GM12892 (cell line): ENCODE measurements at regions not wholly inside any gene's neighbourhood (a gene's known extent, or its start where the extent isn't known, plus 50 kb on each side); places are given as distances from the start of the nearest gene placed in this dataset.

ENCODE experiments used
- DNase-seq: peaks from one replicate; pipeline ENCODE4 v3.0.0; 2011; ENCODE audit not compliant: insufficient read length
- FAIRE-seq: peaks from 2 replicates; lab custom pipeline; 2011; peaks lifted over from hg19 to GRCh38; lab: Jason Lieb, UNC
- POLR2A ChIP-seq: IDR thresholded peaks from 2 replicates; pipeline ENCODE4 v1.6.1; 2011; ENCODE audit warnings: low read depth, low read length, control low read depth
- POLR2AphosphoS5 ChIP-seq: IDR thresholded peaks from 2 replicates; pipeline ENCODE4 v1.6.1; 2011; ENCODE audit warnings: low read depth, low read length, control low read depth
- TAF1 ChIP-seq: IDR thresholded peaks from 2 replicates; pipeline ENCODE4 v1.6.1; 2011; ENCODE audit warnings: low read depth, mild to moderate bottlenecking, control low read depth, low read length, borderline replicate concordance

DNA sequence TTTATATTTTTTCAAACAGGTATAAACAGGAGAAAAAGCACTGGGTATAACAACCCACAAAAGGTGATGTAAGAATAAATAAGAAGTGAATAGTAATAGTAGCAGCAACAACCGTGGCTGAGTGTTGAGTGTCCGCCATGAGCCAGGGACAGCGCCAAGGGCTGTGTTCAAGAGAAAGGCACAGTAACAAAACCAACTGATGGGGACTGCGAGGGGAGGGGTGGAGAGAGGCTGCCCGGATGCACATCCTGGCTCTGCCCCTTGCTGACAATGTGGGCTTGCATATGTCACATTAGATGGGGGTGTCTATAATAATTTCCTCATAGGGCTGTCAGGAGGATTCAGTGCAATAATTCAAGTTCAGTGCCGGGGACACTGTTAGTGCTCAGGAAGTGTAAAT lies 912.4 kb downstream of the VRK1 start:
- FAIRE-seq (no peak), DNase-seq (no peak)
- no peak for TF ChIP-seq POLR2AphosphoS5
- no peak for TF ChIP-seq POLR2A
- TF ChIP-seq TAF1 = no peak

DNA sequence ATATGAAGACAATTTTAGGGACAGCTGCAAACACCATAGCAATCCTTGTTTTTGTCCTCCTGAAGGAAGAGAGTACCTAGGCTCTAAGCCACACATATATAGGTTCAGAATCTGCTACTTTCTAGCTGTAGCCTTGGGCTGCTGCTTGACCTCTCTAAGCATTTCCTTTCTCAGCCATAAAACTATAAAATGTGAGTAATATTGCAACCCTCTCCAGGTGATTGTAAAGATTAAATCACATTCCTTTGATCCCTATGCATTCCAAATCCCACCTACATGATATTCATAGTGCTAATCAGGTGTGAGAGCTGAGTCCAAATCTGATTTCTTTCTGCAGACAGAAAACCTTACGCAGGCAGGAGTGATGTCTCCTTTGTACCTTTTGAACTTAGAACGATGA lies 913.5 kb downstream of the VRK1 start:
- no peak for TF ChIP-seq POLR2A
- TF ChIP-seq POLR2AphosphoS5 = no peak
- no peak for TF ChIP-seq TAF1
- FAIRE-seq (no peak), DNase-seq (no peak)

DNA sequence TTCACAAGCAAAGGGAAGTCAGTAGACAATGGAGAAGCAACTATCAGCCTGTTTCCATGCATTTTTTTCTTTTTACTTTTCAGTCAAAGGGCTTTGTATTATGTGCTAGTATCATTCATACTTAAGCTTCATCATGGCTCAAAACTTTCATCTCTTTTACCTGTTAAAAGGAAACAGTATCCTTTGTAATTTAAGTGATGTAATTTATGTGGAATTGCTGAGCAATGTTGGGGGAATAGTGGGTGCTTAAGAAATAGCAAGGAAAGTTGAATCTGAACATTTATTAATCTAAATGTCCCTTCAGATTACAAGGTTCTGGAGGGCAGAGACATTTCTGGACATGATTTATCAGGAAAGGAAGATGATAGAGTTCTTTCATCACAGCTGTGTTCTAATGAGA lies 915.3 kb downstream of the VRK1 start:
- DNase-seq = no peak
- TF ChIP-seq TAF1 = no peak
- no peak for TF ChIP-seq POLR2AphosphoS5
- no peak for TF ChIP-seq POLR2A
- no peak for FAIRE-seq

DNA sequence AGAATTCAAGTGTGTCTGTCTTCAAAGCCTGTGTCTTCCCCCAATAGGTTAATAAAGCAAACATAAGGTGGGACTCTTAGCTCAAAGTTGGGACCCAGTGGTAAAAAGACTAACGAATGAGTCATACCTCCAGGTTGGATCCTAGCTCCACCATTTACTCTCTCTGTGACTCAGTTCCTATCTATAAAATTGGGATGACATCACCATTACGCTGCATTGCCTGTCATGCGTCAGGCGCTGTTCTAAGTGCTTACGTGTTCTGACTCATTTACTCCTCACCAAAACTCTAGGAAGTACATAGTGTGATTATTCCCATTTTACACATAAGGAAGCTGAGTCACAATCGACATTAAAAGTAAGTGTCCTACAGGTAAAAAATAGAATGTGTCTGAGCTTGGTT lies 915.8 kb downstream of the VRK1 start:
- DNase-seq = no peak
- no peak for FAIRE-seq
- TF ChIP-seq POLR2A (no peak), TAF1 (no peak), POLR2AphosphoS5 (no peak)

DNA sequence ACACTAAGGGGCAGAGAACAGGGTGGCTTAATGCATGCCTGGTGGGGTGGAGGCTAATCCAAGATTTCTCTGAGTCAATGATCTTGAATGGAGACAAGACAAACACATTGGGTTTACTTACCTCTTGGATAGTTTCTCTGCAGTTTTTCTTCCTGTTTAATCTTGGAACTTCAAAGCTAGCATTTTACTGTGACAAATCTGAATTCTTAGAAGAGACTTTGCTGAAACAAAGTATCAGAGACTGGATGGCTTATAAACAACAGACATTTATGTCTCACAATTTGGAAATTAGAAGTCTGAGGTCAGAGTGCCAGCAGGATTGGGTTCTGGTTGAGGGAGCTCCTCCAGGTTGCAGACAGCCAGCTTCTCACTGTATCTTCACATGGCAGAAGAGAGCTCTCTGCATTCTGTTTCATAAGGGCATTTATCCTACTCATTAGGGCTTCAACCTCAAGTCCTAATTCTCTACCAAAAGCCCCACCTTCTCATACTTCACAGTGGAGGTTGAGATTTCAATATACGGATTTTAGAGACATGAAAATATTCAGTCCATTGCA lies 921.8 kb downstream of the VRK1 start:
- TF ChIP-seq TAF1 = no peak
- TF ChIP-seq POLR2A = no peak
- no peak for TF ChIP-seq POLR2AphosphoS5
- no peak for FAIRE-seq
- no peak for DNase-seq

DNA sequence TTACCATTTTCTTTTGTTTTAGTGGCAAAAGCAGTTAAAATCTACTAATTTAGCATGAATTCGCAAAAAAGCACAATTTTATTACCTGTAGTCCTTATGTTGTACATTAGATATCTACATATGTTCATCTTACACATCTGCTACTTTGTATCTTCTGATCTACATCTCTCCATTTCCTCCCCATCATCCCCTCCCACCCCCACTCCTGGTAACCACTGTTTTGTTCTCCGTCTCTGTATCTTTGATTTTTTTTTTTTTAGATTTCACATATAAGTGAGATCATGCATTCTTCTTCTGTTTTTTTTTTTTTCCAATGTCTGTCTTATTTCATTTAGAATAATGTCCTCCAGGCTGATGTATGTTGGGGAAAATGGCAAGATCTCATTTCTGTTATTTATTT lies 922.7 kb downstream of the VRK1 start:
- FAIRE-seq (no peak), DNase-seq (no peak)
- TF ChIP-seq POLR2A (no peak), POLR2AphosphoS5 (no peak), TAF1 (no peak)

DNA sequence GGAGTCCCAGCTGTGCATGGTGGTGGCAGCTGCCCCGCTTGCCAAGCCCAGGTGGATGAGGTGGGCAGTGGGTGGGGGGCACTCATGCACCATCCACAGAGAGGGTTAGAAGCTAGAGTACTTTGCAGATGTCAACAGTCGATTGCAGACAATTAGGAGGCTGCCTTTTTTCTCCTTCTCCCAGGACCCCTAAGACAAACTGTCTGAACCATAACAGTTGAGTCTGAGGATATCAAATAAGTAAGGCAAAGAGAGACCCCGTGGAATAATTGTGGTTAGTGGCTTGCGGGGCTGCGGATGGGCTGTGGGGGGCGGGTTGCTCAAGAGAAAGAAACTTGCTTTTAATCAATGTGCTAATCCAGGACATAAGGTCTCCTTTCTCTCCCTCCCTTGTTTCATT lies 926.2 kb downstream of the VRK1 start:
- no peak for TF ChIP-seq POLR2AphosphoS5
- no peak for TF ChIP-seq TAF1
- no peak for TF ChIP-seq POLR2A
- DNase-seq (no peak), FAIRE-seq (no peak)

DNA sequence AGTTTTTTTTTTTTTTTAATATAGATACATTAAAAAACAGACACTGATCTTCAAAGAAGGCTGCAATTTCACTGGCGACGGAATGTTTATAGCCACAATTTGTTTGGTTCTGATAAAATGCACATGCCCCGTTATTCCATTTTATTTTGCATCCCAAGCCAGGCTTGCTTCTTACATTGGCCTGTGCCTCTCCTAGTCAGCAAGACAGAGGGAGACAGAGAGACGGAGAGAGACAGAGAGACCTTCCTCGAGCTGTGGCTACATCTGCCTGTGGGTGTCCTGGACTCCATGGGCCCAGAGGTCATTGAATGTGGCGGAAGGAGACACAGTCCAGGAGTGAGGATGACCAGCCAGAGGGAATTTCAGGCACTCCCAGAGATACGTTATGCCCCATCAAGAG lies 926.6 kb downstream of the VRK1 start:
- DNase-seq = no peak
- TF ChIP-seq POLR2A (no peak), TAF1 (no peak), POLR2AphosphoS5 (no peak)
- no peak for FAIRE-seq

DNA sequence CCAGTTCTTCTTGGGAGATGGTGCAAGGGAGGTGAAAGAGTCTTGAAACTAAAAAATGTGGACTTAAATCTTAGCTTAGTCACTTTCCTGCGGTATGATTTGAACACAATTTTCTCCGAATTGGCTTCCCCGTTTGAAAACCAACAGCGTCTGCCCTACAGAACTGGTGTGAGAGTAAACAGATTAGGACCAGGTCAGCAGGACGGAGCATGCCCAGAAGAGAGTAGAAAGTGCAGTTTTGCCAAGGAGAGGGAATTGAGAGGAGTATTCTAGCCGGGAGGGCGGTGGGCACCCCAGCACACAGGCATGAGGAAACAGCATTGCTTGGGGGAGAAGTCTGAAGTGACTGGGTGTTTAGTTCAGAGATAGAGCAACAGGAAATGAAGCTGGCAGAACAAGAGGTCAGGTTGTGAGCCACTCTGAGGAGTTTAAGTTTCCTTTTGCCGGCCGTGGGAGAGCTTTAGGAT lies 927.1 kb downstream of the VRK1 start:
- no peak for DNase-seq
- TF ChIP-seq POLR2AphosphoS5 = no peak
- TF ChIP-seq TAF1 = no peak
- no peak for TF ChIP-seq POLR2A
- peak; percentile 33 for FAIRE-seq

DNA sequence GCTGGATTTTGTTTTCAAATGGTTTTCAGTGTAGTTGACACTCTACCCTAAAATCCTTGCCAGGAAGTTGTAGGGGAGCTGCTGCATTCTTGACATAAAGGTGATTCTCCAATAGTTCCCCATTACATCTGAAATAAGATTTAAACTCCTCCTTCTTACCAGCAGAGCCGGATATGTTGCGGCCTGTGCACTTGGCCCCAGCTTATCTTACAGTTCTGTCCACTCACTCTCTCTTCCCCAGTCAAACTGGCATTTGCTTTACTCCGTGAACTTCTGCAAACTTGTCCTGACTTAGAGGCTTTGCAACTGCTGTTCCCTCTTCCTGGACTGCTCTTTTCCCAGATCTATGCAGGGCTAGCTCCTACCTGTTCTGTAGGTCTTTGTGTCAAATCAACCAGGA lies 929.5 kb downstream of the VRK1 start:
- TF ChIP-seq POLR2AphosphoS5 = no peak
- FAIRE-seq = no peak
- no peak for DNase-seq

DNA sequence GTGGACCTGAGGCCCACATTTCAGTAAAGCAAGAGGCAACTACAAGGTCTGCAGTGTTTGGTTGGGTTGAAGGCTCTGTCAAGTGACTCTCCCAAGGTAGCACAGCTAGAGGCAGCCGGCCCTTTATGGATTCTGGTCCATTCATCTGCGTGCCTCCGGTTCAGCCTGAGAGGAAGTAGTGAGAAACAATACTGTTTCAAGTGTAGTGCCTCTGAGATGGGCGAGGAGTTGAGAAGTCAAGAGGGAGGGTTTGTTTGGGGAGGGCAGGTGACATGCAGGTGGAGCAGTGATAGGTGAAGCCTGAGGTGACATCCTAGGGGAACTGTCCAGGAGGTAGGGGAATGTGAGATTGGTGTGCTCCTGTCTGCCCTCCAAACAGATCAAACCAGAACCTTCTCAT lies 933.5 kb downstream of the VRK1 start:
- DNase-seq = no peak
- no peak for FAIRE-seq
- TF ChIP-seq POLR2A (no peak), POLR2AphosphoS5 (no peak), TAF1 (no peak)

DNA sequence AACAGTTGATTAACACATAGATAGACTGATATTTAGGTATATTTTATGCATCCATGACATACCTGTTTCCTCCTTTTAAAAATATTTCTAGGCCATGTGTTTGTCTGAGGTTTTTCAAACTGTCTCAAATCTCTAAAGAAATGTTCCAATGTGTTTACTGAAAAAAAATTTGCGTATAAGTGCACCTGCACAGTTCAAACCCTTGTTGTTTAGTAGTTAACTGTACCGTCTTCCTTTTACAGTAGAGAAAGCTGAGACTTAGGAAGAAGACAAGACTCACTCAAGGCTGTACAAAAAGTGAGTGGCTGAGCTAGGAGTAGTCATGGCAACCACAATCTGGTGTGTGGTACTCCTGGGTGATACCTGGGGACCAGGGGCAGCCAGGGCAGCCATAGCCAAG lies 934.6 kb downstream of the VRK1 start:
- FAIRE-seq (peak; percentile 50), DNase-seq (no peak)
- TF ChIP-seq POLR2AphosphoS5 (no peak), POLR2A (no peak), TAF1 (no peak)

DNA sequence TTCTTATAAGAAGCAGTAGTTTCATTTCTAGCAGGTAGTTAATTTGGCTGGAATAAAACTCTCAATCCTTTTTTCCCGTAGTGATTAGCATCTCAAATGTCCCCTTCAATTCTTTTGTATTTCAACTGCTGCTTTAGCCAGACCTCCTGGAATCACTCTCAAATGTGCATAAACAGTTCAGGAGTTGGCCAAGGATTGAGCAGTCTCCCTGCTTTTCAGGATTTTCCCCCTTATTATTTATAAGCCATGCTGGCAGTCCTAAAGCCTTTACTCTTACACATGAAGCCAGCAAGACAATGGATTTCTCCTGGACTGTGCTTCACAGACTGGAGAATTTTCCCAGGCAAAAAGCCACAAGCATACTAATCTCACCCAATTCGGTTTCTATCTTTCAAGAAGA lies 950.1 kb downstream of the VRK1 start:
- TF ChIP-seq POLR2AphosphoS5 (no peak), POLR2A (no peak), TAF1 (no peak)
- no peak for FAIRE-seq
- DNase-seq = no peak
